ENCODE measurements at regions not wholly inside any gene's neighbourhood (a gene's known extent, or its start where the extent isn't known, plus 50 kb on each side); places are given as distances from the start of the nearest gene placed in this dataset.

GRCh38 chr2:74081030-74081762 is 66.5 kb downstream of the BOLA3 start:
- DNase-seq (ENCODE audit: low read depth): peak; percentile 15
- TF ChIP-seq CTCF (conservative IDR thresholded peaks at IDR 0.05; ENCODE audit: low read length): no peak
- H3K4me3 ChIP-seq (ENCODE audit: low read length): no peak overlapping the region

- H3K4me3 ChIP-seq (ENCODE audit: low read length): no peak overlapping the region
- no peak for TF ChIP-seq CTCF (conservative IDR thresholded peaks at IDR 0.05; ENCODE audit: low read length)
- peak; percentile 5 for DNase-seq (ENCODE audit: low read depth)
Measured at GRCh38 chr2:74081763-74082110, 66.0 kb downstream of the BOLA3 start.

GRCh38 chr2:74083750-74084149 is 64.0 kb downstream of the BOLA3 start:
- TF ChIP-seq CTCF (conservative IDR thresholded peaks at IDR 0.05; ENCODE audit: low read length): no peak
- H3K4me3 ChIP-seq (ENCODE audit: low read length): no peak overlapping the region
- no peak for DNase-seq (ENCODE audit: low read depth)
